Heart left ventricle (tissue), 16 donors: ENCODE measurements at regions not wholly inside any gene's neighbourhood (a gene's known extent, or its start where the extent isn't known, plus 50 kb on each side); places are given as distances from the start of the nearest gene placed in this dataset.
A peak's percentile ranks its signal among the peaks of the same experiment; 100 is the strongest.

ENCODE experiments used
- ATAC-seq, 4 donors: fragments of 200-7000 bp; cut with Tn5 transposase; one replicate each; pipeline ENCODE4 v1.9.1; 2020 to 2022; ENCODE audit warnings: moderate library complexity in 4 of 4, mild to moderate bottlenecking in 3 of 4, moderate number of reproducible peaks in 1 of 4
- DNase-seq, 5 donors: peaks; one replicate each; pipeline ENCODE4 v3.0.0-alpha.2; 2020
- H3K27ac ChIP-seq, 12 donors: fragments of 200-600 bp; sonication (generic) in 4 of 12; one replicate each; pipeline versions ENCODE4 v1.5.0 to v1.8.0; 2016 to 2022; ENCODE audit warnings: mild to moderate bottlenecking in 2 of 12
- H3K27me3 ChIP-seq, 9 donors: fragments of 200-600 bp; sonication (generic) in 2 of 9; one replicate each; pipeline versions ENCODE4 v1.5.1 to v1.8.0; 2016 to 2022; ENCODE audit warnings: mild to moderate bottlenecking in 3 of 9
- H3K36me3 ChIP-seq, 9 donors: fragments of 200-600 bp; sonication (generic) in 2 of 9; one replicate each; pipeline versions ENCODE4 v1.5.0 to v1.8.0; 2018 to 2022; ENCODE audit warnings: mild to moderate bottlenecking in 2 of 9
- H3K4me1 ChIP-seq, 12 donors: fragments of 200-600 bp; sonication (generic) in 4 of 12; one replicate each; pipeline versions ENCODE4 v1.5.0 to v1.8.0; 2016 to 2022; ENCODE audit warnings: mild to moderate bottlenecking in 3 of 12
- H3K4me3 ChIP-seq, 12 donors: fragments of 200-600 bp; sonication (generic) in 4 of 12; one replicate each; pipeline versions ENCODE4 v1.5.0 to v1.8.0; 2017 to 2022; ENCODE audit warnings: mild to moderate bottlenecking in 9 of 12, moderate library complexity in 4 of 12
- H3K9me3 ChIP-seq, 12 donors: fragments of 200-600 bp; sonication (generic) in 4 of 12; one replicate each; pipeline versions ENCODE4 v1.5.0 to v1.8.0; 2016 to 2022; ENCODE audit warnings: mild to moderate bottlenecking in 1 of 12
- POLR2A ChIP-seq, 2 donors: fragments of 450-650 bp; IDR thresholded peaks; one replicate each; pipeline ENCODE4 v1.6.1; 2017; ENCODE audit warnings: antibody characterized with exemption in 2 of 2, mild to moderate bottlenecking in 2 of 2, moderate library complexity in 2 of 2
- WGBS, 4 donors: extraction: QIAGEN DNeasy Blood & Tissue Kit in 2 of 4; methylation state at CpG; one replicate each; pipeline versions ENCODE4 v1.1.5 to v1.1.7; 2013 to 2018; 5-methylcytosine and 5-hydroxymethylcytosine counted together
- intact Hi-C, 10 donors: fragments of 100-400 bp; cut with DNase I; formaldehyde crosslinking; loops; one replicate each; pipeline versions ENCODE4 v1.11.1 to v1.14.2; 2022
- TF ChIP-seq, protein P1 (sequence below), 12 donors: fragments of 200-600 bp; sonication (generic) in 4 of 12; IDR thresholded peaks; one replicate each; pipeline versions ENCODE4 v1.5.0 to v1.8.0; 2018 to 2022; ENCODE audit warnings: antibody characterized with exemption in 12 of 12, mild to moderate bottlenecking in 5 of 12
- donor health status: ischemic (EF 13 %, LVEDD 7.1; RV severe dilation, severe dysfunction).
- donor health status: healthy with polysubstance abuse.
- donor health status: DM: no; HTN: yes; CAD: no.
- donor health status: DM: no; HTN: no; CAD: no.
- donor health status: ischemic (EF 25% LVEDD 6.9; RV normal size, moderate dysfunction).
- donor health status: ischemic (EF 25% LVEDD 5.7; RV mildly dilated, moderate dysfunction).
- donor health status: healthy.
- donor health status: DM: yes; HTN: yes; CAD: no.
- donor health status: ischemic (EF 35%, LVEDD 5.7; RV mildly dilated, moderate dysfunction).
- donor health status: nonischemic (EF 11% LVEDD 7.7; RV severe dilation, severe dysfunction).
- donor health status: DM: yes; HTN: yes; CAD: no.
- donor health status: PGD.
- donor health status: ischemic (EF 29% LVEDD 5.4; RV normal size, mild dysfunction).
- donor health status: nonischemic (EF 23%, LVEDD 6.1; RV moderate dilation, normal function).

DNA sequence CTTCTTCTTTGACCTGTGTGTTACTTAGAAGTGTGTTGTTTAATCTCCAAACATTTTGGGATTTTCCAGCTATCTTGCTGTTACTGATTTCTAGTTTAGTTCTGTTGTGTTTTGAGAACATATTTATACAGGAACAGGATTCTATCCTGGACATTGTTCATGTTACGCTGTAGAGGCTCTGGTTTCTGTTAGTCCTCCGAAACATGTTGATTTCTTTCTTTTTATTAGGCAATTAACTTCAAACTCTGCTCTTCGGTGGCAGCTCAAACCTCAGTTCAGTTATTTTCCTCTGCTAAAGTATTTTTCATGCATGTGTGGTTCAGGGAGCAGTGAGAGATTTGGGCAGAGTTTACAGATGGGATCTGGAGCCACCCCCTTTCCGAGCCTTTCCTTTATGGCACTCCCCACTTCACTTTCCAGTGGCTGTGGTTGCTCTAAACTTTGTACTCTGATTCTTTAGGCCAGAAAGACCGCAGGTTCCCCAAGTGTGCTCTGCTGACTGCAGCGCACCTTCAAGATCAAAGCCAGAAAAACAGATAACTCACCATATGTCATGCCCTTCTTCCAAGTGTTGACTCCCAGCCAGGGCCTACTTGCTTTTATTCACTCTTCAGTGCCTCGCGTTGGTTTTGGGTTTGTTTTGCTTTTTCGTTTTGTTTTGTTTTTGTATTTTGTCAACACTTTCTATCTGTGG lies 77.6 kb upstream of the KSR1 start:
- intact Hi-C loops = loop anchor here in 1 of 10 donors (2.0 kb wide), 1 partner anchor 20 kb away; no protein-coding TSS in a partner anchor
- no peak for ATAC-seq
- WGBS, 4 donors = 91 to 95% (median 93%) methylated on average over 9 of the region's 9 CpGs

GRCh38 chr17:27379888-27380533 lies 76.2 kb upstream of the KSR1 start:
- peaks cover 0 to 10% (median 0%) of the 10 kb centered on the region in 12 donors for H3K9me3 ChIP-seq
- H3K36me3 ChIP-seq = no peaks in the 10 kb centered on the region
- 12 to 21% (median 14%) methylated on average over 21 of the region's 21 CpGs for WGBS, 4 donors
- intact Hi-C loops = loop anchor here in 4 of 10 donors (2.0 to 5.0 kb wide), 4 partner anchors 21 to 143 kb away; no protein-coding TSS in a partner anchor
- peaks cover 0 to 31% (median 20%) of the 10 kb centered on the region in 12 donors for H3K4me1 ChIP-seq
- H3K4me3 ChIP-seq = peak overlapping the region in 10 of 12 donors; percentile 13 to 51 (median 35)
- DNase-seq = peak; percentile 77 to 89 (median 85)
- H3K27ac ChIP-seq = peak overlapping the region in 9 of 12 donors; percentile 6 to 73 (median 32)
- peak in 3 of 4 donors; percentile 71 to 80 (median 77) for ATAC-seq
- H3K27me3 ChIP-seq = no peaks in the 10 kb centered on the region
- TF ChIP-seq, protein P1, sequence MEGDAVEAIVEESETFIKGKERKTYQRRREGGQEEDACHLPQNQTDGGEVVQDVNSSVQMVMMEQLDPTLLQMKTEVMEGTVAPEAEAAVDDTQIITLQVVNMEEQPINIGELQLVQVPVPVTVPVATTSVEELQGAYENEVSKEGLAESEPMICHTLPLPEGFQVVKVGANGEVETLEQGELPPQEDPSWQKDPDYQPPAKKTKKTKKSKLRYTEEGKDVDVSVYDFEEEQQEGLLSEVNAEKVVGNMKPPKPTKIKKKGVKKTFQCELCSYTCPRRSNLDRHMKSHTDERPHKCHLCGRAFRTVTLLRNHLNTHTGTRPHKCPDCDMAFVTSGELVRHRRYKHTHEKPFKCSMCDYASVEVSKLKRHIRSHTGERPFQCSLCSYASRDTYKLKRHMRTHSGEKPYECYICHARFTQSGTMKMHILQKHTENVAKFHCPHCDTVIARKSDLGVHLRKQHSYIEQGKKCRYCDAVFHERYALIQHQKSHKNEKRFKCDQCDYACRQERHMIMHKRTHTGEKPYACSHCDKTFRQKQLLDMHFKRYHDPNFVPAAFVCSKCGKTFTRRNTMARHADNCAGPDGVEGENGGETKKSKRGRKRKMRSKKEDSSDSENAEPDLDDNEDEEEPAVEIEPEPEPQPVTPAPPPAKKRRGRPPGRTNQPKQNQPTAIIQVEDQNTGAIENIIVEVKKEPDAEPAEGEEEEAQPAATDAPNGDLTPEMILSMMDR (IDR thresholded peaks at IDR 0.05) = no peak
- TF ChIP-seq POLR2A (IDR thresholded peaks at IDR 0.05) = no peak

More for the DNA sequence above, 77.6 kb upstream of the KSR1 start:
- Histone ChIP-seq H3K4me1 (peaks cover 0 to 20% (median 15%) of the 10 kb centered on the region in 12 donors), H3K9me3 (peaks cover 0 to 10% (median 0%) of the 10 kb centered on the region in 12 donors), H3K36me3 (no peaks in the 10 kb centered on the region), H3K4me3 (no peak overlapping the region), H3K27me3 (no peaks in the 10 kb centered on the region), H3K27ac (peak overlapping the region in 1 of 12 donors; percentile 73)
- TF ChIP-seq POLR2A (IDR thresholded peaks at IDR 0.05) = no peak
- TF ChIP-seq, protein P1 (IDR thresholded peaks at IDR 0.05) = no peak
- DNase-seq = no peak

GRCh38 chr17:27380551-27380950 lies 75.7 kb upstream of the KSR1 start:
- Histone ChIP-seq H3K27ac (peak overlapping the region in 6 of 12 donors; percentile 6 to 73 (median 41)), H3K4me3 (peak overlapping the region in 10 of 12 donors; percentile 13 to 51 (median 35)), H3K27me3 (no peaks in the 10 kb centered on the region), H3K4me1 (peaks cover 0 to 31% (median 20%) of the 10 kb centered on the region in 12 donors), H3K9me3 (peaks cover 0 to 10% (median 0%) of the 10 kb centered on the region in 12 donors), H3K36me3 (no peaks in the 10 kb centered on the region)
- no peak for TF ChIP-seq POLR2A (IDR thresholded peaks at IDR 0.05)
- TF ChIP-seq, protein P1 (IDR thresholded peaks at IDR 0.05) = no peak
- ATAC-seq (peak in 1 of 4 donors; percentile 3), DNase-seq (no peak)
- intact Hi-C loops = loop anchor here in 3 of 10 donors (2.0 to 5.0 kb wide), 3 partner anchors 26 to 144 kb away; no protein-coding TSS in a partner anchor
- 52 to 74% (median 64%) methylated on average over 10 of the region's 10 CpGs for WGBS, 4 donors
